ENCODE measurements at regions not wholly inside any gene's neighbourhood (a gene's known extent, or its start where the extent isn't known, plus 50 kb on each side); places are given as distances from the start of the nearest gene placed in this dataset.

DNA sequence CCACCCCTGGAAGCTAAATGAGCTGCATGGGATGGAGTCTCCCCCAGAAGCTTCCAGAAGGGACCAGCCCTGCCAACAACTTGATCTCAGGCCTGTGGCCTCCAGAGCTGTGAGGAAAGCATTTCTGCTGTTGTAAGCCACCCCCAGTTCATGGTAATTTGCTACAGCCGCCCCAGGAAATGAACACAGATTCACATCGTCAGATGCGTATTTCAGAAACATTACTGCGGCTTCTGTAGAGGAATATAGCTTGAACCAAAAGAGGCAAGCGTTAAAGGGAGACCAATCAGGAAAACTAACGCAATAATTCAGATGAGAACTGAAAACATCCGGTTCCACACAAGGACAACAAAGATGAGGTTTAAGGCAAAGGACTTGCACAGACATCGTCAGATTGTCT lies 128.4 kb upstream of the TBL1X start:
- no peak for TF ChIP-seq TAF1 (IDR thresholded peaks at IDR 0.05; ENCODE audit: borderline replicate concordance, insufficient read depth, low read length)
- no peak for TF ChIP-seq POLR2AphosphoS5 (IDR thresholded peaks at IDR 0.05; ENCODE audit: low read depth, low read length)
- TF ChIP-seq, protein P1, sequence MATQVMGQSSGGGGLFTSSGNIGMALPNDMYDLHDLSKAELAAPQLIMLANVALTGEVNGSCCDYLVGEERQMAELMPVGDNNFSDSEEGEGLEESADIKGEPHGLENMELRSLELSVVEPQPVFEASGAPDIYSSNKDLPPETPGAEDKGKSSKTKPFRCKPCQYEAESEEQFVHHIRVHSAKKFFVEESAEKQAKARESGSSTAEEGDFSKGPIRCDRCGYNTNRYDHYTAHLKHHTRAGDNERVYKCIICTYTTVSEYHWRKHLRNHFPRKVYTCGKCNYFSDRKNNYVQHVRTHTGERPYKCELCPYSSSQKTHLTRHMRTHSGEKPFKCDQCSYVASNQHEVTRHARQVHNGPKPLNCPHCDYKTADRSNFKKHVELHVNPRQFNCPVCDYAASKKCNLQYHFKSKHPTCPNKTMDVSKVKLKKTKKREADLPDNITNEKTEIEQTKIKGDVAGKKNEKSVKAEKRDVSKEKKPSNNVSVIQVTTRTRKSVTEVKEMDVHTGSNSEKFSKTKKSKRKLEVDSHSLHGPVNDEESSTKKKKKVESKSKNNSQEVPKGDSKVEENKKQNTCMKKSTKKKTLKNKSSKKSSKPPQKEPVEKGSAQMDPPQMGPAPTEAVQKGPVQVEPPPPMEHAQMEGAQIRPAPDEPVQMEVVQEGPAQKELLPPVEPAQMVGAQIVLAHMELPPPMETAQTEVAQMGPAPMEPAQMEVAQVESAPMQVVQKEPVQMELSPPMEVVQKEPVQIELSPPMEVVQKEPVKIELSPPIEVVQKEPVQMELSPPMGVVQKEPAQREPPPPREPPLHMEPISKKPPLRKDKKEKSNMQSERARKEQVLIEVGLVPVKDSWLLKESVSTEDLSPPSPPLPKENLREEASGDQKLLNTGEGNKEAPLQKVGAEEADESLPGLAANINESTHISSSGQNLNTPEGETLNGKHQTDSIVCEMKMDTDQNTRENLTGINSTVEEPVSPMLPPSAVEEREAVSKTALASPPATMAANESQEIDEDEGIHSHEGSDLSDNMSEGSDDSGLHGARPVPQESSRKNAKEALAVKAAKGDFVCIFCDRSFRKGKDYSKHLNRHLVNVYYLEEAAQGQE (IDR thresholded peaks at IDR 0.05; ENCODE audit: insufficient read depth in 1 of 2, low read depth in 2 of 2, low read length in 2 of 2): no peak
- TF ChIP-seq SIN3A (IDR thresholded peaks at IDR 0.05; ENCODE audit: borderline replicate concordance, insufficient read depth, low read length): no peak
- TF ChIP-seq FOXP2 (optimal IDR thresholded peaks at IDR 0.05; ENCODE audit: borderline replicate concordance, extremely low read depth, extremely low read length, insufficient read depth): no peak

DNA sequence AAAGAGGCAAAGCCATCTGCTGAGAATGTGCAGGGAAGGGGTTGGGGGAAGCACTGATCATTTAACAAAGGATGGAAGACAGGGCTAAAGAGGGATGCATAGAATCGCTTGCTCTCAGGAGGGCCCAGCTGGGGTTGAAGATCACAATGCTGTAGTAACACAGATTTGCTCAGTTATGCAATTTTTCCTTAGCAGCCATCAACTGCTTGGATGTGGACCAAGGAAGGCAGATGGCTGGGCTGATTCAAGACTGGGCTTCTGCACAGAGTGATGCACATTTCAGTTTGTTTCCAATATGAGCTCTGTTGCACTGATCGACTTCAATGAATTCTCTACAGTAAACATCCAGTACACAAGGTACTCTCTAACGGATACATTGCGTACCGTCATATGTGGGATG lies 127.8 kb upstream of the TBL1X start:
- TF ChIP-seq FOXP2 (optimal IDR thresholded peaks at IDR 0.05; ENCODE audit: borderline replicate concordance, extremely low read depth, extremely low read length, insufficient read depth) (no peak), POLR2AphosphoS5 (IDR thresholded peaks at IDR 0.05; ENCODE audit: low read depth, low read length) (no peak), SIN3A (IDR thresholded peaks at IDR 0.05; ENCODE audit: borderline replicate concordance, insufficient read depth, low read length) (no peak), TAF1 (IDR thresholded peaks at IDR 0.05; ENCODE audit: borderline replicate concordance, insufficient read depth, low read length) (no peak)
- TF ChIP-seq, protein P1 (IDR thresholded peaks at IDR 0.05; ENCODE audit: insufficient read depth in 1 of 2, low read depth in 2 of 2, low read length in 2 of 2): no peak

DNA sequence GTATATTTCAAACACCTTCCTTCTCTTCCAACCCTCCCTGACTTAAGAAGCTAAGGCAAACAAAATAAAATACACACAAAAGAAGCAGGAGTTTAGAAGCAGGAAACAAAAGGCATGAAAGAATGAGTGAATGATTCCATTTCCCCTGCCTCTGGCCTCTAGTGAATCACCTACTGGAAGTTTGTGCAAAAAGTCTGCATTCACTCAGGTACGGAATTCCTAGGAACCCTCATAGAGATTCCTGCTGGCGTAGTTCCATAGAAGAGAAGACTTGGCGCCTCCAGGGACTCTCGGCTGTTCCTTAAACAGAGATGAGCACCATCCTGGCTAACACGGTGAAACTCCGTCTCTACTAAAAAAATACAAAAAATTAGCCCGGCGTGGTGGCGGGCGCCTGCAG lies 125.9 kb upstream of the TBL1X start:
- no peak for TF ChIP-seq FOXP2 (optimal IDR thresholded peaks at IDR 0.05; ENCODE audit: borderline replicate concordance, extremely low read depth, extremely low read length, insufficient read depth)
- TF ChIP-seq SIN3A (IDR thresholded peaks at IDR 0.05; ENCODE audit: borderline replicate concordance, insufficient read depth, low read length): no peak
- TF ChIP-seq POLR2AphosphoS5 (IDR thresholded peaks at IDR 0.05; ENCODE audit: low read depth, low read length): no peak

DNA sequence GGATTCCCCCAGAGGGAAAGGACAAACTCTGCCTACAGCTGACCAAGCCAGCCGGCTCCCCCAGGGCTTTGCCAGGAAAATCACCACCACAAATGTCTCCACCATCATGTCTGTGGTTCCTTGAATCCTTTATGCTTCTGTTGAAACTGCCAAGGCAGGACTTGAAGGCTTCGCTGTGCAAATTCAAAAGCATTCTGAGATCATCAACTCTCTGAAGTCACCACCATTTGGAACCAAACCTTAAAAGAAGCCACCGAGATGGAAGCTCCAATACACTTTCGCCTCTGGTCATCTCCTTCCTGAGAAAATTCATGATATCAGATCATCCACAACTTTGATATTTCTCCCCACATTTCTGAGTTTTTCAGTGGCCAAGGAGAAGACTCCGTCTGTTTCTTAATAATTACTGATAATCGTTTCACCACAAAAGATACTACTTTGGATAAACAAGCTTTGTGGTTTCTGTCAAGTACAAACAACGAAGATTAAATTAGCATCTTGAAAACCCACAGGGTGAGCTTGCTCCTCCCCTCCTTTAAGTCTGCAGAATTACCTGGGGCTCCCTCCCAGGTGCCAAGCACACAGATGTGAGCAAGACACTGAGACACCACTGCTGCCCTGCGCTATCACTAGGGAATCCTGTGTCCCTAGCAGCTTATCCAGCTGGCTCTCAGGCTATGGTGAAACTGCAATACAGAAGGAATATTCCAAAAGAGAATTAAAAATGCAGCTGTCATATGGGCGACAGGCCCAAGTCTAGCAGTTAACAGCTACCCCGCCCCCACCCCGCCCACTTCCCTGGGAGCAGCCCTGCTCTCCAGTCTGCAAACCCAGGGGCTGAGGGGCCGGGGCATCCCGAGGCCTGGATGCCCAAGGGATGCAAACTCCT lies 125.0 kb upstream of the TBL1X start:
- no peak for TF ChIP-seq TAF1 (IDR thresholded peaks at IDR 0.05; ENCODE audit: borderline replicate concordance, insufficient read depth, low read length)
- no peak for TF ChIP-seq SIN3A (IDR thresholded peaks at IDR 0.05; ENCODE audit: borderline replicate concordance, insufficient read depth, low read length)
- TF ChIP-seq, protein P1 (IDR thresholded peaks at IDR 0.05; ENCODE audit: insufficient read depth in 1 of 2, low read depth in 2 of 2, low read length in 2 of 2): no peak
- no peak for TF ChIP-seq POLR2AphosphoS5 (IDR thresholded peaks at IDR 0.05; ENCODE audit: low read depth, low read length)
- no peak for TF ChIP-seq FOXP2 (optimal IDR thresholded peaks at IDR 0.05; ENCODE audit: borderline replicate concordance, extremely low read depth, extremely low read length, insufficient read depth)

DNA sequence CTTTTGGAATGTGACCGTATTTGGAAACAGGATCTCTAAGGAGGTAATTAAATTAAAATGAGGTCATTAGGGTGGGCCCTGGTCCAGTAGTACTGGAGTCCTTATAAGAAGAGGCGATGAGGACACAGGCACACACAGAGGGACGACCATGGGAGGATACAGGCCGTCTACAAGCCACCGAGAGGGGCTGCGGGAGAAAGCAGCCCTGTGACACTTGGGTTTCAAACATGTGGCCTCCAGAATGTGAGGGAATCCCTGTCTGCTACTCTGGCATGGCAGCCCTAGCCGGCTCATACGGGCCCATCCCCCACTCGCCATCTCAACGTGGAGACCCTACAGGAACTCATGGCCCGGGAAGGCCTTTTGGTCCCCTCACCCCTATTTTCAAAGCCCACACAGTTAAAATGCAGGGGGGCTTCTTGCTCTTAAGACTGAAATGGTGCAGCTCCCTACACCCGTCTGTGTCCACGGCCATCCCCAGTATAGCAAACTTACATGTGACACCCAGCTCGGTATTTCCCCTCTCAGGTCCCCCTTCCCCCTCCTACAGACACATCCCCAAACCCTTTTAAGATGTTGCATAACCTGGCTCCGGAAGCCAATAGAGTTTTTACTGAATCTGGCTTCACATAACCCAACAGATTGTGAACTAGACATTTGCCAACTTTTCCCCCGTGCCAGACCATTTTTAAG lies 124.1 kb upstream of the TBL1X start:
- TF ChIP-seq, protein P1 (IDR thresholded peaks at IDR 0.05; ENCODE audit: insufficient read depth in 1 of 2, low read depth in 2 of 2, low read length in 2 of 2): no peak
- TF ChIP-seq FOXP2 (optimal IDR thresholded peaks at IDR 0.05; ENCODE audit: borderline replicate concordance, extremely low read depth, extremely low read length, insufficient read depth): no peak
- no peak for TF ChIP-seq POLR2AphosphoS5 (IDR thresholded peaks at IDR 0.05; ENCODE audit: low read depth, low read length)
- no peak for TF ChIP-seq SIN3A (IDR thresholded peaks at IDR 0.05; ENCODE audit: borderline replicate concordance, insufficient read depth, low read length)
- TF ChIP-seq TAF1 (IDR thresholded peaks at IDR 0.05; ENCODE audit: borderline replicate concordance, insufficient read depth, low read length): no peak
